BLaER1 (cell line): ENCODE measurements at regions not wholly inside any gene's neighbourhood (a gene's known extent, or its start where the extent isn't known, plus 50 kb on each side); places are given as distances from the start of the nearest gene placed in this dataset.
"Not testable (repeated sequence)": the region's sequence is repeated elsewhere in the genome, so short reads cannot be mapped to it uniquely, and the experiment has no call there.

ENCODE experiments used
- H3K27ac ChIP-seq: shearing (Covaris generic); formaldehyde crosslinking; 2 replicates; pipeline ENCODE4 v1.8.1; 2022
- H3K27me3 ChIP-seq: shearing (Covaris generic); formaldehyde crosslinking; 2 replicates; pipeline ENCODE4 v1.8.1; 2022
- H3K36me3 ChIP-seq: shearing (Covaris generic); formaldehyde crosslinking; 2 replicates; pipeline ENCODE4 v1.8.1; 2022
- H3K4me1 ChIP-seq: shearing (Covaris generic); formaldehyde crosslinking; 2 replicates; pipeline ENCODE4 v1.8.1; 2022
- H3K4me2 ChIP-seq: shearing (Covaris generic); formaldehyde crosslinking; 2 replicates; pipeline ENCODE4 v1.8.1; 2022
- H3K4me3 ChIP-seq: shearing (Covaris generic); formaldehyde crosslinking; 2 replicates; pipeline ENCODE4 v1.8.1; 2022
- H3K9ac ChIP-seq: shearing (Covaris generic); formaldehyde crosslinking; 2 replicates; pipeline ENCODE4 v1.8.1; 2022
- H3K9me3 ChIP-seq: shearing (Covaris generic); formaldehyde crosslinking; 2 replicates; pipeline ENCODE4 v1.8.1; 2022
- H4K20me1 ChIP-seq: shearing (Covaris generic); formaldehyde crosslinking; 2 replicates; pipeline ENCODE4 v1.8.1; 2022
- Cebpa-rat ChIP-seq: shearing (Covaris generic); IDR thresholded peaks from 2 replicates; pipeline ENCODE4 v1.8.1; 2022

- Histone ChIP-seq H3K36me3 (no peaks in the 10 kb centered on the region), H3K27me3 (no peaks in the 10 kb centered on the region), H4K20me1 (no peaks in the 10 kb centered on the region), H3K4me2 (no peak overlapping the region), H3K4me3 (no peak overlapping the region), H3K27ac (no peak overlapping the region), H3K9ac (no peak overlapping the region), H3K4me1 (no peaks in the 10 kb centered on the region), H3K9me3 (no peaks in the 10 kb centered on the region)
- no peak for TF ChIP-seq Cebpa-rat
These were observed 103.6 kb downstream of the OTOL1 start for GRCh38 chr3:161600173-161600572.

- TF ChIP-seq Cebpa-rat = no peak
- Histone ChIP-seq H3K4me1 (no peaks in the 10 kb centered on the region), H3K27me3 (no peaks in the 10 kb centered on the region), H4K20me1 (no peaks in the 10 kb centered on the region), H3K9me3 (no peaks in the 10 kb centered on the region), H3K27ac (no peak overlapping the region), H3K36me3 (no peaks in the 10 kb centered on the region), H3K9ac (no peak overlapping the region), H3K4me2 (no peak overlapping the region), H3K4me3 (no peak overlapping the region)
These were observed 105.9 kb downstream of the OTOL1 start for GRCh38 chr3:161602475-161602874.

GRCh38 chr3:161602918-161603317, 106.3 kb downstream of the OTOL1 start:
- H3K4me2 ChIP-seq = no peak overlapping the region
- no peaks in the 10 kb centered on the region for H3K4me1 ChIP-seq
- H3K4me3 ChIP-seq = no peak overlapping the region
- H3K27ac ChIP-seq = no peak overlapping the region
- no peaks in the 10 kb centered on the region for H4K20me1 ChIP-seq
- no peaks in the 10 kb centered on the region for H3K36me3 ChIP-seq
- no peaks in the 10 kb centered on the region for H3K27me3 ChIP-seq
- no peak overlapping the region for H3K9ac ChIP-seq
- no peaks in the 10 kb centered on the region for H3K9me3 ChIP-seq
- TF ChIP-seq Cebpa-rat = no peak

- Histone ChIP-seq H3K4me1 (no peaks in the 10 kb centered on the region), H3K27ac (no peak overlapping the region), H3K4me3 (no peak overlapping the region), H3K36me3 (no peaks in the 10 kb centered on the region), H3K9ac (no peak overlapping the region), H4K20me1 (no peaks in the 10 kb centered on the region), H3K9me3 (peaks cover under 1% of the 10 kb centered on the region; the same call in 1 of the 2 replicates), H3K27me3 (no peaks in the 10 kb centered on the region), H3K4me2 (no peak overlapping the region)
- no peak for TF ChIP-seq Cebpa-rat
These were observed 110.4 kb downstream of the OTOL1 start for GRCh38 chr3:161607056-161607455.

- no peak overlapping the region for H3K4me2 ChIP-seq
- H3K4me1 ChIP-seq = no peaks in the 10 kb centered on the region
- no peaks in the 10 kb centered on the region for H4K20me1 ChIP-seq
- H3K9ac ChIP-seq = no peak overlapping the region
- no peak overlapping the region for H3K27ac ChIP-seq
- H3K27me3 ChIP-seq = no peaks in the 10 kb centered on the region
- no peaks in the 10 kb centered on the region for H3K9me3 ChIP-seq
- H3K4me3 ChIP-seq = no peak overlapping the region
- H3K36me3 ChIP-seq = no peaks in the 10 kb centered on the region
- no peak for TF ChIP-seq Cebpa-rat
These were observed 122.7 kb downstream of the OTOL1 start for GRCh38 chr3:161619351-161619750.

- Histone ChIP-seq H4K20me1 (no peaks in the 10 kb centered on the region), H3K9me3 (no peaks in the 10 kb centered on the region), H3K4me2 (no peak overlapping the region), H3K4me1 (no peaks in the 10 kb centered on the region), H3K36me3 (no peaks in the 10 kb centered on the region), H3K27me3 (no peaks in the 10 kb centered on the region), H3K27ac (no peak overlapping the region), H3K4me3 (no peak overlapping the region), H3K9ac (no peak overlapping the region)
- TF ChIP-seq Cebpa-rat = no peak
These were observed 134.2 kb downstream of the OTOL1 start for GRCh38 chr3:161630794-161631193.

- Histone ChIP-seq H3K9me3 (no peaks in the 10 kb centered on the region), H3K9ac (no peak overlapping the region), H3K27me3 (no peaks in the 10 kb centered on the region), H3K4me2 (no peak overlapping the region), H3K36me3 (no peaks in the 10 kb centered on the region), H3K4me1 (no peaks in the 10 kb centered on the region), H3K27ac (no peak overlapping the region), H4K20me1 (no peaks in the 10 kb centered on the region), H3K4me3 (no peak overlapping the region)
- no peak for TF ChIP-seq Cebpa-rat
These were observed 134.9 kb downstream of the OTOL1 start for GRCh38 chr3:161631536-161631935.

GRCh38 chr3:161637559-161637958, 141.0 kb downstream of the OTOL1 start:
- Histone ChIP-seq H3K27me3 (no peaks in the 10 kb centered on the region), H3K9ac (no peak overlapping the region), H3K27ac (no peak overlapping the region), H3K4me2 (no peak overlapping the region), H3K4me3 (no peak overlapping the region), H3K36me3 (no peaks in the 10 kb centered on the region), H3K4me1 (no peaks in the 10 kb centered on the region), H3K9me3 (no peaks in the 10 kb centered on the region), H4K20me1 (no peaks in the 10 kb centered on the region)
- TF ChIP-seq Cebpa-rat = no peak

- not testable (repeated sequence) for H3K36me3 ChIP-seq, H3K9me3 ChIP-seq, H3K4me2 ChIP-seq, H3K27ac ChIP-seq, H3K27me3 ChIP-seq, H3K4me1 ChIP-seq, H3K9ac ChIP-seq, H4K20me1 ChIP-seq, H3K4me3 ChIP-seq
These were observed 142.5 kb downstream of the OTOL1 start for GRCh38 chr3:161639095-161639494.

GRCh38 chr3:161640181-161640580, 143.6 kb downstream of the OTOL1 start:
- H4K20me1 ChIP-seq = no peaks in the 10 kb centered on the region
- H3K27ac ChIP-seq = no peak overlapping the region
- TF ChIP-seq Cebpa-rat = no peak
- no peaks in the 10 kb centered on the region for H3K9me3 ChIP-seq
- H3K9ac ChIP-seq = no peak overlapping the region
- H3K4me2 ChIP-seq = no peak overlapping the region
- H3K27me3 ChIP-seq = no peaks in the 10 kb centered on the region
- no peaks in the 10 kb centered on the region for H3K4me1 ChIP-seq
- H3K4me3 ChIP-seq = no peak overlapping the region
- no peaks in the 10 kb centered on the region for H3K36me3 ChIP-seq

GRCh38 chr3:161641287-161641686, 144.7 kb downstream of the OTOL1 start:
- no peaks in the 10 kb centered on the region for H3K9me3 ChIP-seq
- TF ChIP-seq Cebpa-rat = no peak
- no peak overlapping the region for H3K4me2 ChIP-seq

More at GRCh38 chr3:161641287-161641686, 144.7 kb downstream of the OTOL1 start:
- Histone ChIP-seq H3K4me1 (no peaks in the 10 kb centered on the region), H3K36me3 (no peaks in the 10 kb centered on the region), H3K9ac (no peak overlapping the region), H3K4me3 (no peak overlapping the region), H3K27ac (no peak overlapping the region), H4K20me1 (no peaks in the 10 kb centered on the region), H3K27me3 (no peaks in the 10 kb centered on the region)
